T47D (cell line): ENCODE measurements at regions not wholly inside any gene's neighbourhood (a gene's known extent, or its start where the extent isn't known, plus 50 kb on each side); places are given as distances from the start of the nearest gene placed in this dataset.

Experiments used
- DNase-seq, 2 experiments: peaks; one replicate each; pipeline versions ENCODE4 v3.0.0 to v3.0.0-alpha.2; 2011 to 2012; ENCODE audit warnings: low read depth in 1 of 2, low spot score in 1 of 2
- JUND ChIP-seq: IDR thresholded peaks from 2 replicates; pipeline ENCODE4 v1.6.1; 2012; ENCODE audit warnings: low read depth
- in situ Hi-C: cut with HindIII; loops from 2 replicates; pipeline ENCODE4 v1.10.0; 2016; ENCODE audit warnings: low sequenced_read_pairs, low pct_unique_long_range_greater_than_20kb

GRCh38 chr3:177308286-177308685 is 111.0 kb upstream of the TBL1XR1 start:
- in situ Hi-C loops: no loop called here
- DNase-seq: no peak
- no peak for TF ChIP-seq JUND

- in situ Hi-C loops: no loop called here
- DNase-seq: no peak
- TF ChIP-seq JUND: no peak
Measured at GRCh38 chr3:177308911-177309310, 111.6 kb upstream of the TBL1XR1 start.

GRCh38 chr3:177312491-177312890 is 115.2 kb upstream of the TBL1XR1 start:
- in situ Hi-C loops: no loop called here
- no peak for TF ChIP-seq JUND
- no peak for DNase-seq

- in situ Hi-C loops: no loop called here
- DNase-seq: no peak
- TF ChIP-seq JUND: no peak
Measured at GRCh38 chr3:177314897-177315296, 117.6 kb upstream of the TBL1XR1 start.

GRCh38 chr3:177317247-177317646 is 120.0 kb upstream of the TBL1XR1 start:
- in situ Hi-C loops: no loop called here
- no peak for TF ChIP-seq JUND
- DNase-seq: no peak

DNA sequence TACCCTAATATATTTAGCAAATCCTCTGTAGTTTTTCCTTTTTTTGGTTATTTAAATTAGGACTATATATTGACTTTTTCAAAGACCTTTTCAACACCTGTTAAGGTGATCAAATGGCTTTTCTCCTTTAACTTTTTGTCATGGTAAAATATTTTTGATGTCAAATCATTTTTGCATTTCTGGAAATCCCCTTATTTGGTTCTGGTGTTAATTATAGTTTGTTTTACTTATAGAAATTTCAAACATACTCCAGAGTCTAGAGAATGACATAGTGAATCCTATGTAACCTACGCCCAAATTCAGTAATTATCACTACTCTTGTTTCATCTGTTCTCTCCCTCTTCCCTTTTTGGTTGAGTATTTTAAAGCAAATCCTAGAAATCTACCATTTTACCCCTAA is 121.3 kb upstream of the TBL1XR1 start:
- TF ChIP-seq JUND: no peak
- in situ Hi-C loops: no loop called here

DNA sequence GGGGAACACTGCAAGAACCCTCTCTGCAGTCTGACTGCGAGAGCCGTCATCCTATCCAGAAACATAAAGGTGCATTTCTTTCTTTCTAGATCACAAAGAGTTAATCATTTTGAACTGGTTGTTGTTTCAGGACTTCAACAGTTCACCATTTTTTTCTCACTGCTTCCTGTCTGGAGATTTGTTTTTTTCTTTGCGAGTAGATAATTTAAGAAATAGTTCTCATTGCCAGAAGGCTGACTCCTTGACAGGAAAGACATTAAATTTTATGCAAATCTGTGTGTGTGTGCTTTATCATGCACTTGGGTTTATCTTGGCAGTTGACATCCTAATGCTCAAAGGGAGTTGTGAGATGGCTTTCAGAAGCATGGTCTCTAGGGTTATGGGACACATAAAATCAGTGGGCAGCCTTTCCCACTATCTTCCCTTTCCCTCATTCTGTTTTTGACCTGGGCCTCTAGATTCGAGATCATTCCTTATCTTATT is 123.5 kb upstream of the TBL1XR1 start:
- DNase-seq: no peak
- in situ Hi-C loops: no loop called here

More for the DNA sequence above, 121.3 kb upstream of the TBL1XR1 start:
- DNase-seq: no peak

GRCh38 chr3:177321819-177322218 is 124.5 kb upstream of the TBL1XR1 start:
- in situ Hi-C loops: no loop called here

More for the DNA sequence above, 123.5 kb upstream of the TBL1XR1 start:
- TF ChIP-seq JUND: no peak

DNA sequence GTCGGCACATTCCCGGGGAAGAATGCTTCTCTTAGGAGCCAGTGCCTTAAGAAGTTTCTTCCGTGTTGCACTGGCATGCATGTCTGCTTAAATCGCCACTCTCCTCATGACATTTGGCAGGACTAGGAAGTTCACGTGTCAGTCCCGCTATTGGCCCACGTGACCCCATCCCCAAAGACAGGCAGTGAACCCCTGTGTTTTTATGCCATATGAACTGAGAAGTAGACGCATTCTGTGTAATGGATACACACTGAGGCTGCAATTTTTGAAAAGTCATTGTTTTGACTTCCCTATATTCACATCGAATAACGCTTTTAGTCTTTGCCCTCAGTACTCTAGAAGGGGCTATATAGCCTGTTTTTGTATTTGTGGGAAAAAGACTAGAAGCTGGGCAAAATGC is 125.6 kb upstream of the TBL1XR1 start:
- in situ Hi-C loops: no loop called here
- no peak for DNase-seq
- no peak for TF ChIP-seq JUND

More at GRCh38 chr3:177321819-177322218, 124.5 kb upstream of the TBL1XR1 start:
- no peak for DNase-seq
- TF ChIP-seq JUND: no peak

DNA sequence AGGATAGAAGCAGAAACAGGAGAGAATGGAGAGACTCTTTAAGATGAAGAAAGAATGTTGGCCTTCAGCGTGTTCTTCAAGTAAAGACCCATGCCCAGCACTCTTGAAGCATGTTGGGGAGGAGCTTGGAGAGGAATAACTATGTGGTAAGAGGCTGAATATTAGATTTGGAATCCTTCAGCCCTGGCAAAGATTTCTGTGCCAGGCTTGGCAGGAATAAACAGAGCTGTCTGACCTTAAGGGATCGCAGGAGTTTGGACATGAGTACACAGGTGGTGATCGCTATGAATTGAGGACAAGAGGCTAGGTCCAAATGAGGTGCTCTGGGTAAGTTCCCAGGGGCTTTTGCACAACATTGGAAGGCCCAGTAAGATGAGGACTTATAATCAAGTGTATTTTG is 132.6 kb upstream of the TBL1XR1 start:
- in situ Hi-C loops: no loop called here
- TF ChIP-seq JUND: no peak
- DNase-seq: no peak

- in situ Hi-C loops: no loop called here
- no peak for TF ChIP-seq JUND
- DNase-seq: no peak
Measured at GRCh38 chr3:177330779-177331178, 133.5 kb upstream of the TBL1XR1 start.

- TF ChIP-seq JUND: no peak
- DNase-seq: no peak
- in situ Hi-C loops: no loop called here
Measured at GRCh38 chr3:177331203-177331835, 134.0 kb upstream of the TBL1XR1 start.

- DNase-seq: no peak
- in situ Hi-C loops: no loop called here
- no peak for TF ChIP-seq JUND
Measured at GRCh38 chr3:177332955-177333354, 135.7 kb upstream of the TBL1XR1 start.
